SJSA1 (cell line): ENCODE measurements at regions not wholly inside any gene's neighbourhood (a gene's known extent, or its start where the extent isn't known, plus 50 kb on each side); places are given as distances from the start of the nearest gene placed in this dataset.

ENCODE experiments used
- DNase-seq, 2 experiments: peaks; one replicate each; pipeline ENCODE4 v3.0.0-alpha.2; 2015 to 2020; ENCODE audit warnings: low spot score in 2 of 2, low read depth in 1 of 2
- H3K27ac ChIP-seq: fragments of 250-450 bp; sonication (Bioruptor Pico); 2 replicates; pipeline ENCODE4 v1.5.1; 2020; ENCODE audit warnings: mild to moderate bottlenecking, moderate library complexity
- H3K27me3 ChIP-seq: fragments of 250-450 bp; sonication (Bioruptor Pico); replicated peaks from 2 replicates; pipeline ENCODE4 v1.5.1; 2020; ENCODE audit warnings: mild to moderate bottlenecking, moderate library complexity
- H3K36me3 ChIP-seq: fragments of 250-450 bp; sonication (Bioruptor Pico); 2 replicates; pipeline ENCODE4 v1.5.1; 2020; ENCODE audit warnings: mild to moderate bottlenecking
- H3K4me1 ChIP-seq: fragments of 250-450 bp; sonication (Bioruptor Pico); replicated peaks from 2 replicates; pipeline ENCODE4 v1.6.1; 2021; ENCODE audit warnings: mild to moderate bottlenecking
- H3K4me3 ChIP-seq: fragments of 250-450 bp; sonication (Bioruptor Pico); 2 replicates; pipeline ENCODE4 v1.5.1; 2020; ENCODE audit warnings: mild to moderate bottlenecking
- H3K9me3 ChIP-seq: fragments of 250-450 bp; sonication (Bioruptor Pico); replicated peaks from 2 replicates; pipeline ENCODE4 v1.5.1; 2020; ENCODE audit warnings: mild to moderate bottlenecking

- no peaks in the 10 kb centered on the region for H3K27me3 ChIP-seq
- no peaks in the 10 kb centered on the region for H3K4me1 ChIP-seq
- no peaks in the 10 kb centered on the region for H3K36me3 ChIP-seq
- H3K27ac ChIP-seq: no peak overlapping the region
- DNase-seq: no peak
- no peak overlapping the region for H3K4me3 ChIP-seq
- H3K9me3 ChIP-seq: no peaks in the 10 kb centered on the region
Observed at GRCh38 chr6:105839266-105839665, 246.9 kb upstream of the PRDM1 start.

GRCh38 chr6:105838171-105838570, 248.0 kb upstream of the PRDM1 start:
- Histone ChIP-seq H3K36me3 (no peaks in the 10 kb centered on the region), H3K27ac (no peak overlapping the region), H3K4me3 (no peak overlapping the region), H3K27me3 (no peaks in the 10 kb centered on the region), H3K9me3 (no peaks in the 10 kb centered on the region), H3K4me1 (no peaks in the 10 kb centered on the region)
- DNase-seq: no peak

GRCh38 chr6:105836889-105837288, 249.2 kb upstream of the PRDM1 start:
- Histone ChIP-seq H3K4me3 (no peak overlapping the region), H3K9me3 (no peaks in the 10 kb centered on the region), H3K27me3 (no peaks in the 10 kb centered on the region), H3K4me1 (no peaks in the 10 kb centered on the region), H3K27ac (no peak overlapping the region), H3K36me3 (no peaks in the 10 kb centered on the region)
- no peak for DNase-seq

GRCh38 chr6:105836379-105836778, 249.8 kb upstream of the PRDM1 start:
- H3K4me1 ChIP-seq: no peaks in the 10 kb centered on the region
- H3K4me3 ChIP-seq: no peak overlapping the region
- no peak overlapping the region for H3K27ac ChIP-seq
- H3K27me3 ChIP-seq: no peaks in the 10 kb centered on the region
- H3K36me3 ChIP-seq: no peaks in the 10 kb centered on the region
- no peaks in the 10 kb centered on the region for H3K9me3 ChIP-seq
- no peak for DNase-seq

GRCh38 chr6:105835373-105835772, 250.8 kb upstream of the PRDM1 start:
- H3K4me3 ChIP-seq: no peak overlapping the region
- no peak overlapping the region for H3K27ac ChIP-seq
- H3K4me1 ChIP-seq: no peaks in the 10 kb centered on the region
- H3K36me3 ChIP-seq: no peaks in the 10 kb centered on the region
- no peaks in the 10 kb centered on the region for H3K27me3 ChIP-seq
- DNase-seq: peak; percentile 20 to 57
- H3K9me3 ChIP-seq: no peaks in the 10 kb centered on the region

- no peak overlapping the region for H3K27ac ChIP-seq
- no peak overlapping the region for H3K4me3 ChIP-seq
- H3K36me3 ChIP-seq: no peaks in the 10 kb centered on the region
- H3K9me3 ChIP-seq: no peaks in the 10 kb centered on the region
- no peaks in the 10 kb centered on the region for H3K27me3 ChIP-seq
- H3K4me1 ChIP-seq: no peaks in the 10 kb centered on the region
- no peak for DNase-seq
Observed at GRCh38 chr6:105833959-105834947, 251.9 kb upstream of the PRDM1 start.

- H3K9me3 ChIP-seq: no peaks in the 10 kb centered on the region
- H3K36me3 ChIP-seq: no peaks in the 10 kb centered on the region
- H3K4me1 ChIP-seq: no peaks in the 10 kb centered on the region
- DNase-seq: no peak
- no peak overlapping the region for H3K4me3 ChIP-seq
- no peak overlapping the region for H3K27ac ChIP-seq
- H3K27me3 ChIP-seq: no peaks in the 10 kb centered on the region
Observed at GRCh38 chr6:105832313-105832761, 253.8 kb upstream of the PRDM1 start.

GRCh38 chr6:105831311-105832097, 254.6 kb upstream of the PRDM1 start:
- Histone ChIP-seq H3K4me3 (no peak overlapping the region), H3K4me1 (no peaks in the 10 kb centered on the region), H3K36me3 (no peaks in the 10 kb centered on the region), H3K27me3 (no peaks in the 10 kb centered on the region), H3K9me3 (no peaks in the 10 kb centered on the region), H3K27ac (no peak overlapping the region)
- no peak for DNase-seq

GRCh38 chr6:105825210-105825609, 260.9 kb upstream of the PRDM1 start:
- Histone ChIP-seq H3K27ac (no peak overlapping the region), H3K36me3 (no peaks in the 10 kb centered on the region), H3K4me3 (no peak overlapping the region), H3K9me3 (no peaks in the 10 kb centered on the region), H3K27me3 (no peaks in the 10 kb centered on the region), H3K4me1 (0 out of 2 replicates have a peak, but pooled peaks cover 3% of the 10 kb centered on the region)
- no peak for DNase-seq

GRCh38 chr6:105824732-105825131, 261.4 kb upstream of the PRDM1 start:
- Histone ChIP-seq H3K4me1 (0 out of 2 replicates have a peak, but pooled peaks cover 3% of the 10 kb centered on the region), H3K27me3 (no peaks in the 10 kb centered on the region), H3K27ac (no peak overlapping the region), H3K4me3 (no peak overlapping the region), H3K36me3 (no peaks in the 10 kb centered on the region), H3K9me3 (no peaks in the 10 kb centered on the region)
- peak in 1 of 2 experiments; percentile 15 for DNase-seq

GRCh38 chr6:105821777-105822176, 264.4 kb upstream of the PRDM1 start:
- no peak for DNase-seq
- Histone ChIP-seq H3K4me1 (0 out of 2 replicates have a peak, but pooled peaks cover 3% of the 10 kb centered on the region), H3K27ac (no peak overlapping the region), H3K27me3 (no peaks in the 10 kb centered on the region), H3K9me3 (no peaks in the 10 kb centered on the region), H3K4me3 (no peak overlapping the region), H3K36me3 (no peaks in the 10 kb centered on the region)

- Histone ChIP-seq H3K36me3 (no peaks in the 10 kb centered on the region), H3K4me3 (no peak overlapping the region), H3K9me3 (no peaks in the 10 kb centered on the region), H3K27me3 (no peaks in the 10 kb centered on the region), H3K27ac (no peak overlapping the region), H3K4me1 (0 out of 2 replicates have a peak, but pooled peaks cover 3% of the 10 kb centered on the region)
- DNase-seq: no peak
Observed at GRCh38 chr6:105821027-105821426, 265.1 kb upstream of the PRDM1 start.

GRCh38 chr6:105819745-105820144, 266.4 kb upstream of the PRDM1 start:
- Histone ChIP-seq H3K4me3 (no peak overlapping the region), H3K9me3 (no peaks in the 10 kb centered on the region), H3K4me1 (no peaks in the 10 kb centered on the region), H3K27me3 (no peaks in the 10 kb centered on the region), H3K27ac (no peak overlapping the region), H3K36me3 (no peaks in the 10 kb centered on the region)
- DNase-seq: no peak

GRCh38 chr6:105818505-105818904, 267.6 kb upstream of the PRDM1 start:
- DNase-seq: no peak
- H3K36me3 ChIP-seq: no peaks in the 10 kb centered on the region

More at GRCh38 chr6:105818505-105818904, 267.6 kb upstream of the PRDM1 start:
- Histone ChIP-seq H3K27me3 (no peaks in the 10 kb centered on the region), H3K4me1 (no peaks in the 10 kb centered on the region), H3K27ac (no peak overlapping the region), H3K4me3 (no peak overlapping the region), H3K9me3 (no peaks in the 10 kb centered on the region)
